IMR-90 (cell line): ENCODE measurements at regions not wholly inside any gene's neighbourhood (a gene's known extent, or its start where the extent isn't known, plus 50 kb on each side); places are given as distances from the start of the nearest gene placed in this dataset.

Source experiments
- ATAC-seq: fragments of 200-7000 bp; cut with Tn5 transposase; 2 replicates; pipeline ENCODE4 v1.9.1; 2020; ENCODE audit warnings: low read depth, mild to moderate bottlenecking, moderate library complexity
- BruUV-seq: library from RNA; stranded (reverse); fragments of 400-500 nt; replicated peaks from 2 replicates; lab custom pipeline; 2021; lab: Mats Ljungman, UMichigan
- CTCF ChIA-PET: fragments of 300-600 bp; formaldehyde crosslinking; extraction: SDS; loops from one replicate; lab custom pipeline; 2021; ENCODE audit warnings: antibody characterized with exemption; lab: Yijun Ruan, JAX
- POLR2A ChIA-PET: fragments of 300-600 bp; sonication (Branson Sonifier 250); formaldehyde crosslinking; loops from one replicate; lab custom pipeline; 2022; ENCODE audit warnings: antibody characterized with exemption; ENCODE audit not compliant: unreplicated experiment; lab: Charles Lee
- DNase-seq: peaks from one replicate; pipeline ENCODE4 v3.0.0; 2013
- H2AFZ ChIP-seq: replicated peaks from 2 replicates; pipeline ENCODE3; 2013; ENCODE audit warnings: low read length, mild to moderate bottlenecking; ENCODE audit not compliant: poor library complexity
- H2AK5ac ChIP-seq: 2 replicates; pipeline ENCODE4 v1.6.1; 2013; ENCODE audit warnings: low read depth, low read length, inconsistent platforms
- H2AK9ac ChIP-seq: replicated peaks from 2 replicates; pipeline ENCODE3; 2013; ENCODE audit warnings: mild to moderate bottlenecking, low read depth, low read length, moderate library complexity; ENCODE audit not compliant: poor library complexity
- H2BK120ac ChIP-seq: 2 replicates; pipeline ENCODE4 v1.6.1; 2013; ENCODE audit warnings: low read depth, low read length, inconsistent platforms
- H2BK15ac ChIP-seq: 3 replicates; pipeline ENCODE4 v1.6.1; 2013; ENCODE audit warnings: low read depth, low read length, inconsistent platforms
- H2BK20ac ChIP-seq: 2 replicates; pipeline ENCODE4 v1.6.1; 2013; ENCODE audit warnings: low read depth, mild to moderate bottlenecking, inconsistent platforms, low read length, moderate library complexity
- H2BK5ac ChIP-seq: 2 replicates; pipeline ENCODE4 v1.6.1; 2013; ENCODE audit warnings: mild to moderate bottlenecking, low read depth, low read length, inconsistent platforms; ENCODE audit not compliant: poor library complexity, severe bottlenecking
- H3K14ac ChIP-seq: replicated peaks from 2 replicates; pipeline ENCODE4 v1.6.1; 2013; ENCODE audit warnings: low read depth, low read length, inconsistent platforms
- H3K18ac ChIP-seq: 2 replicates; pipeline ENCODE4 v1.6.1; 2013; ENCODE audit warnings: low read depth, low read length, control low read depth
- H3K23ac ChIP-seq: 2 replicates; pipeline ENCODE4 v1.6.1; 2013; ENCODE audit warnings: low read depth, low read length, inconsistent platforms
- H3K27ac ChIP-seq: 2 replicates; pipeline ENCODE4 v1.5.1; 2013; ENCODE audit warnings: mild to moderate bottlenecking, control low read depth, low read length; ENCODE audit not compliant: insufficient read depth
- H3K27me3 ChIP-seq: 2 replicates; pipeline ENCODE4 v1.6.1; 2013; ENCODE audit warnings: low read length; ENCODE audit not compliant: control insufficient read depth, insufficient read depth
- H3K36me3 ChIP-seq: 2 replicates; pipeline ENCODE4 v1.6.1; 2013; ENCODE audit warnings: low read length, mixed read lengths; ENCODE audit not compliant: control insufficient read depth, insufficient read depth
- H3K4ac ChIP-seq: 2 replicates; pipeline ENCODE4 v1.6.1; 2013; ENCODE audit warnings: low read depth, low read length, inconsistent platforms
- H3K4me1 ChIP-seq: 2 replicates; pipeline ENCODE4 v1.6.1; 2013; ENCODE audit warnings: low read length, mixed read lengths; ENCODE audit not compliant: control insufficient read depth, insufficient read depth
- H3K4me2 ChIP-seq: 2 replicates; pipeline ENCODE4 v1.6.1; 2013; ENCODE audit warnings: low read depth, mild to moderate bottlenecking, control low read depth, low read length, moderate library complexity
- H3K4me3 ChIP-seq: 2 replicates; pipeline ENCODE4 v1.5.1; 2013; ENCODE audit warnings: low read depth, mild to moderate bottlenecking, control low read depth, low read length, moderate library complexity; ENCODE audit not compliant: insufficient read depth
- H3K56ac ChIP-seq: 2 replicates; pipeline ENCODE4 v1.6.1; 2013; ENCODE audit warnings: low read length, inconsistent platforms; ENCODE audit not compliant: insufficient read depth; ENCODE audit errors: extremely low read depth
- H3K79me1 ChIP-seq, 2 experiments: 2 replicates each; pipeline ENCODE4 v1.6.1; 2013; ENCODE audit warnings: low read length in 2 of 2, inconsistent platforms in 1 of 2, low read depth in 1 of 2
- H3K9ac ChIP-seq: 2 replicates; pipeline ENCODE4 v1.6.1; 2013; ENCODE audit warnings: low read depth, low read length, control low read depth
- H3K9me1 ChIP-seq: 2 replicates; pipeline ENCODE4 v1.6.1; 2013; ENCODE audit warnings: low read length, inconsistent platforms; ENCODE audit not compliant: insufficient read depth
- H3K9me3 ChIP-seq: 2 replicates; pipeline ENCODE4 v1.6.1; 2013; ENCODE audit warnings: low read length; ENCODE audit not compliant: control insufficient read depth, insufficient read depth
- H4K20me1 ChIP-seq: 2 replicates; pipeline ENCODE4 v1.6.1; 2013; ENCODE audit warnings: low read length, inconsistent platforms; ENCODE audit not compliant: insufficient read depth
- H4K5ac ChIP-seq: 2 replicates; pipeline ENCODE4 v1.6.1; 2013; ENCODE audit warnings: mild to moderate bottlenecking, low read depth, low read length, control low read depth
- H4K8ac ChIP-seq, 2 experiments: 2 replicates each; pipeline ENCODE4 v1.6.1; 2013; ENCODE audit warnings: low read depth in 2 of 2, low read length in 2 of 2, control low read depth in 1 of 2, inconsistent platforms in 1 of 2
- H4K91ac ChIP-seq: 2 replicates; pipeline ENCODE4 v1.6.1; 2013; ENCODE audit warnings: low read depth, low read length, inconsistent platforms; ENCODE audit not compliant: insufficient read depth
- BHLHE40 ChIP-seq: fragments of 150-350 bp; IDR thresholded peaks from 2 replicates; pipeline ENCODE4 v1.6.1; 2016; ENCODE audit warnings: mild to moderate bottlenecking, low read depth, low read length
- FOS ChIP-seq: fragments of 150-350 bp; IDR thresholded peaks from 2 replicates; pipeline ENCODE4 v1.6.1; 2016; ENCODE audit warnings: low read depth, low read length
- MAZ ChIP-seq: IDR thresholded peaks from 2 replicates; pipeline ENCODE4 v1.6.1; 2012; ENCODE audit warnings: low read depth, mild to moderate bottlenecking, low read length, improper control_type of control experiment, moderate library complexity, borderline replicate concordance
- NFE2L2 ChIP-seq: fragments of 150-350 bp; IDR thresholded peaks from 2 replicates; pipeline ENCODE4 v1.6.1; 2016; ENCODE audit warnings: low read depth, mild to moderate bottlenecking, low read length
- POLR2A ChIP-seq: IDR thresholded peaks from 2 replicates; pipeline ENCODE4 v1.6.1; 2012; ENCODE audit warnings: mild to moderate bottlenecking, low read depth, low read length
- RAD21 ChIP-seq: IDR thresholded peaks from 2 replicates; pipeline ENCODE4 v1.6.1; 2012; ENCODE audit warnings: low read length, improper control_type of control experiment
- WGBS, 2 experiments: methylation state at CpG; one replicate each; pipeline versions ENCODE4 v1.1.5 to v1.1.7; 2013; ENCODE audit warnings: missing lambda C conversion rate in 2 of 2; ENCODE audit not compliant: insufficient read length in 1 of 2; ENCODE audit errors: extremely low coverage in 2 of 2; 5-methylcytosine and 5-hydroxymethylcytosine counted together
- dilution Hi-C: fragments of 300-500 bp; cut with HindIII; formaldehyde crosslinking; loops from one replicate; pipeline ENCODE4 v1.14.3; 2018; ENCODE audit warnings: low sequenced_read_pairs; ENCODE audit not compliant: unreplicated experiment
- in situ Hi-C: fragments of 300-500 bp; cut with MboI; formaldehyde crosslinking; loops from 3 replicates; pipeline ENCODE4 v1.14.3; 2019; ENCODE audit warnings: low sequenced_read_pairs, inconsistent platforms, mixed read lengths
- intact Hi-C: fragments of 100-400 bp; cut with micrococcal nuclease; formaldehyde crosslinking; loops from 2 replicates; pipeline ENCODE4 v1.10.0; 2022

- H2BK15ac ChIP-seq: no peak overlapping the region
- H3K27ac ChIP-seq: no peak overlapping the region
- H3K27me3 ChIP-seq: no peaks in the 10 kb centered on the region
- no peak overlapping the region for H2BK5ac ChIP-seq
- H4K5ac ChIP-seq: no peak overlapping the region
- H3K23ac ChIP-seq: no peak overlapping the region
- H3K36me3 ChIP-seq: no peaks in the 10 kb centered on the region
- in situ Hi-C loops: no loop called here
- no peak overlapping the region for H3K4ac ChIP-seq
- ChIA-PET POLR2A (no interaction called here), CTCF (no interaction called here)
- dilution Hi-C loops: no loop called here
- H3K18ac ChIP-seq: no peak overlapping the region
- BruUV-seq: no TSS peak
- H2AK9ac ChIP-seq: no peak overlapping the region
- H3K4me3 ChIP-seq: no peak overlapping the region
- no peak overlapping the region for H3K56ac ChIP-seq
- ATAC-seq (no peak), DNase-seq (no peak)
- TF ChIP-seq MAZ (no peak), BHLHE40 (no peak), RAD21 (no peak), NFE2L2 (no peak), FOS (no peak), POLR2A (no peak)
- intact Hi-C loops: no loop called here
- no peak overlapping the region for H2BK20ac ChIP-seq
- no peak overlapping the region for H4K8ac ChIP-seq
- no peak overlapping the region for H2AK5ac ChIP-seq
- no peak overlapping the region for H3K14ac ChIP-seq
- H3K9me1 ChIP-seq: no peaks in the 10 kb centered on the region
- WGBS, 2 experiments: no CpG with 5 or more reads among the region's 2 CpGs
- no peaks in the 10 kb centered on the region for H3K4me1 ChIP-seq
- no peak overlapping the region for H3K9ac ChIP-seq
- no peak overlapping the region for H3K4me2 ChIP-seq
- 0 out of 2 replicates have a peak, but pooled peaks cover 2% of the 10 kb centered on the region for H3K9me3 ChIP-seq
- no peak overlapping the region for H4K91ac ChIP-seq
- H2AFZ ChIP-seq: no peak overlapping the region
- H3K79me1 ChIP-seq: no peaks in the 10 kb centered on the region
- no peaks in the 10 kb centered on the region for H4K20me1 ChIP-seq
- H2BK120ac ChIP-seq: no peak overlapping the region
Observed at GRCh38 chr6:88246654-88247053, 80.5 kb upstream of the CNR1 start.
